GM23248 (cell line): ENCODE measurements at regions not wholly inside any gene's neighbourhood (a gene's known extent, or its start where the extent isn't known, plus 50 kb on each side); places are given as distances from the start of the nearest gene placed in this dataset.

Experiments
- DNase-seq: peaks from one replicate; pipeline ENCODE4 v3.0.0-alpha.2; 2015
- H2AFZ ChIP-seq: fragments of 200-600 bp; sonication (generic); 2 replicates; pipeline ENCODE4 v1.6.1; 2016; ENCODE audit warnings: antibody characterized with exemption
- H3F3A ChIP-seq: fragments of 200-600 bp; sonication (generic); 2 replicates; pipeline ENCODE4 v1.6.1; 2016; ENCODE audit warnings: mild to moderate bottlenecking, antibody characterized with exemption, mixed run types; ENCODE audit not compliant: insufficient read depth
- H3K27ac ChIP-seq: fragments of 200-600 bp; sonication (generic); 2 replicates; pipeline ENCODE4 v1.5.1; 2016; ENCODE audit warnings: mild to moderate bottlenecking
- H3K27me3 ChIP-seq: fragments of 200-600 bp; sonication (generic); replicated peaks from 2 replicates; pipeline ENCODE4 v1.6.1; 2016; ENCODE audit warnings: mild to moderate bottlenecking; ENCODE audit not compliant: insufficient read depth
- H3K36me3 ChIP-seq: fragments of 200-600 bp; sonication (generic); 2 replicates; pipeline ENCODE4 v1.6.1; 2016; ENCODE audit warnings: low read depth, mild to moderate bottlenecking
- H3K4me1 ChIP-seq: fragments of 200-600 bp; sonication (generic); 2 replicates; pipeline ENCODE4 v1.6.1; 2016; ENCODE audit warnings: mild to moderate bottlenecking; ENCODE audit not compliant: insufficient read depth
- H3K4me2 ChIP-seq: fragments of 200-600 bp; sonication (generic); one replicate; pipeline ENCODE4 v1.6.1; 2016; ENCODE audit warnings: mild to moderate bottlenecking; ENCODE audit not compliant: unreplicated experiment
- H3K4me3 ChIP-seq: fragments of 200-600 bp; sonication (generic); 2 replicates; pipeline ENCODE4 v1.5.1; 2016; ENCODE audit warnings: mild to moderate bottlenecking
- H3K79me2 ChIP-seq: fragments of 200-600 bp; sonication (generic); 2 replicates; pipeline ENCODE4 v1.6.1; 2016; ENCODE audit warnings: mild to moderate bottlenecking; ENCODE audit not compliant: insufficient read depth
- H3K9ac ChIP-seq: fragments of 200-600 bp; sonication (generic); 2 replicates; pipeline ENCODE4 v1.6.1; 2016; ENCODE audit warnings: mild to moderate bottlenecking
- H3K9me2 ChIP-seq: fragments of 200-600 bp; sonication (generic); 2 replicates; pipeline ENCODE4 v1.6.1; 2016; ENCODE audit warnings: mixed run types, mild to moderate bottlenecking, moderate library complexity; ENCODE audit not compliant: insufficient read depth
- H3K9me3 ChIP-seq: fragments of 200-600 bp; sonication (generic); one replicate; pipeline ENCODE4 v1.6.1; 2017; ENCODE audit warnings: low read depth
- H4K20me1 ChIP-seq: fragments of 200-600 bp; sonication (generic); 2 replicates; pipeline ENCODE4 v1.6.0; 2016; ENCODE audit not compliant: insufficient read depth
- EZH2 ChIP-seq: fragments of 200-600 bp; sonication (generic); IDR thresholded peaks from 2 replicates; pipeline ENCODE4 v1.6.1; 2018; ENCODE audit warnings: antibody characterized with exemption, mild to moderate bottlenecking; ENCODE audit not compliant: insufficient read depth, poor library complexity, severe bottlenecking
- EZH2phosphoT487 ChIP-seq: fragments of 200-600 bp; sonication (generic); IDR thresholded peaks from 2 replicates; pipeline ENCODE4 v1.6.1; 2018; ENCODE audit warnings: antibody characterized with exemption, moderate library complexity, mild to moderate bottlenecking, low read depth; ENCODE audit not compliant: insufficient read depth
- WGBS, 2 experiments: methylation state at CpG; one replicate each; pipeline ENCODE4 v1.1.6; 2015 to 2017; ENCODE audit warnings: low lambda C conversion rate in 2 of 2, low coverage in 1 of 2; ENCODE audit errors: missing lambda C conversion rate in 2 of 2; 5-methylcytosine and 5-hydroxymethylcytosine counted together
- in situ Hi-C: fragments of 300-500 bp; cut with MboI; formaldehyde crosslinking; loops from 2 replicates; pipeline ENCODE4 v1.15.0; 2020

GRCh38 chr13:72062566-72062965 lies 195.6 kb upstream of the DACH1 start:
- Histone ChIP-seq H3K4me2 (no peak overlapping the region), H3K9me2 (no peaks in the 10 kb centered on the region), H2AFZ (no peak overlapping the region), H3K27me3 (no peaks in the 10 kb centered on the region; the same call in 1 of the 2 replicates), H3K27ac (no peak overlapping the region), H3K9ac (no peak overlapping the region), H3K79me2 (no peaks in the 10 kb centered on the region), H3K36me3 (no peaks in the 10 kb centered on the region), H3K4me1 (no peaks in the 10 kb centered on the region), H3K9me3 (no peaks in the 10 kb centered on the region), H3K4me3 (no peak overlapping the region), H4K20me1 (no peaks in the 10 kb centered on the region), H3F3A (no peaks in the 10 kb centered on the region)
- DNase-seq, result no peak
- in situ Hi-C loops, result no loop called here
- TF ChIP-seq EZH2, result no peak
- TF ChIP-seq EZH2phosphoT487, result no peak
- WGBS, 2 experiments, result 25 to 36% methylated on average over 7 of the region's 7 CpGs

GRCh38 chr13:72061613-72062012 lies 194.6 kb upstream of the DACH1 start:
- in situ Hi-C loops, result no loop called here
- H3K79me2 ChIP-seq, result no peaks in the 10 kb centered on the region
- DNase-seq, result no peak
- 1 to 4% methylated on average over 2 of the region's 2 CpGs for WGBS, 2 experiments
- H3K9me2 ChIP-seq, result no peaks in the 10 kb centered on the region
- no peak overlapping the region for H3K4me2 ChIP-seq
- H3K27ac ChIP-seq, result no peak overlapping the region
- no peaks in the 10 kb centered on the region for H3F3A ChIP-seq
- H3K9ac ChIP-seq, result no peak overlapping the region
- TF ChIP-seq EZH2phosphoT487 (no peak), EZH2 (no peak)
- no peak overlapping the region for H3K4me3 ChIP-seq
- H2AFZ ChIP-seq, result no peak overlapping the region
- no peaks in the 10 kb centered on the region for H3K36me3 ChIP-seq
- no peaks in the 10 kb centered on the region for H3K9me3 ChIP-seq
- no peaks in the 10 kb centered on the region for H3K4me1 ChIP-seq
- H3K27me3 ChIP-seq, result no peaks in the 10 kb centered on the region; the same call in 1 of the 2 replicates
- no peaks in the 10 kb centered on the region for H4K20me1 ChIP-seq

GRCh38 chr13:72050251-72050650 lies 183.2 kb upstream of the DACH1 start:
- no peaks in the 10 kb centered on the region for H3K36me3 ChIP-seq
- no peak overlapping the region for H2AFZ ChIP-seq
- H3K4me2 ChIP-seq, result no peak overlapping the region
- no peaks in the 10 kb centered on the region for H3K9me2 ChIP-seq
- H4K20me1 ChIP-seq, result no peaks in the 10 kb centered on the region
- WGBS, 2 experiments, result 26 to 29% methylated on average over 3 of the region's 3 CpGs
- no peak overlapping the region for H3K27ac ChIP-seq
- TF ChIP-seq EZH2phosphoT487 (no peak), EZH2 (no peak)
- no peaks in the 10 kb centered on the region for H3F3A ChIP-seq
- no peaks in the 10 kb centered on the region for H3K79me2 ChIP-seq
- no peaks in the 10 kb centered on the region for H3K27me3 ChIP-seq
- H3K9ac ChIP-seq, result no peak overlapping the region
- no peak for DNase-seq
- H3K4me3 ChIP-seq, result no peak overlapping the region
- no peaks in the 10 kb centered on the region for H3K9me3 ChIP-seq
- no peaks in the 10 kb centered on the region for H3K4me1 ChIP-seq
- in situ Hi-C loops, result no loop called here

- no peaks in the 10 kb centered on the region for H4K20me1 ChIP-seq
- H3K4me2 ChIP-seq, result no peak overlapping the region
- no peaks in the 10 kb centered on the region for H3K4me1 ChIP-seq
- in situ Hi-C loops, result no loop called here
- H3K9me2 ChIP-seq, result no peaks in the 10 kb centered on the region
- no peaks in the 10 kb centered on the region for H3K36me3 ChIP-seq
- no peak overlapping the region for H3K4me3 ChIP-seq
- no peak overlapping the region for H3K27ac ChIP-seq
- no peaks in the 10 kb centered on the region for H3K9me3 ChIP-seq
- H3K9ac ChIP-seq, result no peak overlapping the region
- no peaks in the 10 kb centered on the region for H3K79me2 ChIP-seq
- H3F3A ChIP-seq, result no peaks in the 10 kb centered on the region
- 11 to 29% methylated on average over 4 of the region's 4 CpGs for WGBS, 2 experiments
- H2AFZ ChIP-seq, result no peak overlapping the region
- TF ChIP-seq EZH2phosphoT487 (no peak), EZH2 (no peak)
- DNase-seq, result no peak
- H3K27me3 ChIP-seq, result no peaks in the 10 kb centered on the region
Measured at GRCh38 chr13:72043366-72043765, 176.4 kb upstream of the DACH1 start.

- Histone ChIP-seq H3K9ac (no peak overlapping the region), H3F3A (no peaks in the 10 kb centered on the region), H3K4me2 (no peak overlapping the region), H3K4me1 (no peaks in the 10 kb centered on the region), H3K36me3 (no peaks in the 10 kb centered on the region), H3K4me3 (no peak overlapping the region), H4K20me1 (no peaks in the 10 kb centered on the region), H3K79me2 (no peaks in the 10 kb centered on the region), H3K27me3 (no peaks in the 10 kb centered on the region), H3K9me3 (no peaks in the 10 kb centered on the region), H3K27ac (no peak overlapping the region), H2AFZ (no peak overlapping the region), H3K9me2 (no peaks in the 10 kb centered on the region)
- TF ChIP-seq EZH2 (no peak), EZH2phosphoT487 (no peak)
- in situ Hi-C loops, result no loop called here
- WGBS, 2 experiments, result 7 to 8% methylated on average over 2 of the region's 2 CpGs
- DNase-seq, result no peak
Measured at GRCh38 chr13:72041165-72041564, 174.2 kb upstream of the DACH1 start.
